H9 (cell line): ENCODE measurements at regions not wholly inside any gene's neighbourhood (a gene's known extent, or its start where the extent isn't known, plus 50 kb on each side); places are given as distances from the start of the nearest gene placed in this dataset.

Source experiments
- DNase-seq: peaks from one replicate; pipeline ENCODE4 v3.0.0-alpha.2; 2017
- H2AFZ ChIP-seq: one replicate; pipeline ENCODE4 v1.6.1; 2013; ENCODE audit warnings: mild to moderate bottlenecking, low read length, control low read depth, moderate library complexity
- H2AK5ac ChIP-seq: 2 replicates; pipeline ENCODE4 v1.6.1; 2013; ENCODE audit warnings: low read length, control low read depth, mixed read lengths; ENCODE audit not compliant: insufficient read length
- H2BK120ac ChIP-seq: one replicate; pipeline ENCODE4 v1.6.1; 2013; ENCODE audit warnings: low read depth, mild to moderate bottlenecking, low read length, control low read depth, inconsistent platforms; ENCODE audit not compliant: poor library complexity, severe bottlenecking
- H2BK12ac ChIP-seq: 2 replicates; pipeline ENCODE4 v1.6.1; 2013; ENCODE audit warnings: low read length, control low read depth, mixed read lengths, low read depth; ENCODE audit not compliant: insufficient read length
- H2BK15ac ChIP-seq: 2 replicates; pipeline ENCODE4 v1.6.1; 2013; ENCODE audit warnings: low read depth, low read length, control low read depth
- H2BK20ac ChIP-seq: one replicate; pipeline ENCODE4 v1.6.1; 2013; ENCODE audit warnings: low read depth, mild to moderate bottlenecking, low read length, control low read depth, inconsistent platforms; ENCODE audit not compliant: poor library complexity, severe bottlenecking
- H2BK5ac ChIP-seq: 2 replicates; pipeline ENCODE4 v1.6.1; 2013; ENCODE audit warnings: low read length, control low read depth, mixed read lengths; ENCODE audit not compliant: insufficient read length
- H3K14ac ChIP-seq: 2 replicates; pipeline ENCODE4 v1.6.1; 2013; ENCODE audit warnings: low read length, control low read depth; ENCODE audit not compliant: insufficient read depth
- H3K18ac ChIP-seq: 2 replicates; pipeline ENCODE4 v1.6.1; 2013; ENCODE audit warnings: low read depth, mild to moderate bottlenecking, mixed read lengths, low read length, control low read depth; ENCODE audit not compliant: insufficient read length
- H3K23ac ChIP-seq: 2 replicates; pipeline ENCODE4 v1.6.1; 2013; ENCODE audit warnings: low read length, control low read depth, mixed read lengths, low read depth; ENCODE audit not compliant: insufficient read length
- H3K23me2 ChIP-seq: 2 replicates; pipeline ENCODE4 v1.6.1; 2013; ENCODE audit warnings: low read depth, mild to moderate bottlenecking, mixed read lengths, low read length, control low read depth; ENCODE audit not compliant: insufficient read length, poor library complexity, severe bottlenecking
- H3K27ac ChIP-seq: 2 replicates; pipeline ENCODE4 v1.5.1; 2013; ENCODE audit warnings: low read length, control low read depth, mixed read lengths, low read depth; ENCODE audit not compliant: insufficient read length
- H3K27me3 ChIP-seq: 2 replicates; pipeline ENCODE4 v1.6.1; 2013; ENCODE audit warnings: low read length, control low read depth, inconsistent platforms; ENCODE audit not compliant: insufficient read depth
- H3K4ac ChIP-seq: 2 replicates; pipeline ENCODE4 v1.6.1; 2013; ENCODE audit warnings: low read depth, mild to moderate bottlenecking, control low read depth, inconsistent platforms, low read length, moderate library complexity
- H3K4me1 ChIP-seq: 2 replicates; pipeline ENCODE4 v1.6.1; 2013; ENCODE audit warnings: low read length, control low read depth, inconsistent platforms; ENCODE audit not compliant: insufficient read depth
- H3K4me2 ChIP-seq: 2 replicates; pipeline ENCODE4 v1.6.1; 2013; ENCODE audit warnings: low read length, control low read depth, mixed read lengths; ENCODE audit not compliant: insufficient read length, insufficient read depth
- H3K56ac ChIP-seq: 2 replicates; pipeline ENCODE4 v1.6.1; 2013; ENCODE audit warnings: low read depth, mild to moderate bottlenecking, mixed read lengths, low read length, control low read depth; ENCODE audit not compliant: insufficient read length
- H3K79me1 ChIP-seq: 2 replicates; pipeline ENCODE4 v1.6.1; 2013; ENCODE audit warnings: low read depth, mild to moderate bottlenecking, moderate library complexity, low read length, control low read depth, inconsistent platforms; ENCODE audit not compliant: insufficient read depth, poor library complexity, severe bottlenecking
- H3K79me2 ChIP-seq: 2 replicates; pipeline ENCODE4 v1.6.1; 2013; ENCODE audit warnings: low read length, control low read depth, inconsistent platforms; ENCODE audit not compliant: insufficient read depth
- H3K9ac ChIP-seq: 2 replicates; pipeline ENCODE4 v1.6.1; 2013; ENCODE audit warnings: low read length, control low read depth, mixed read lengths; ENCODE audit not compliant: insufficient read length; ENCODE audit errors: extremely low read depth
- H3K9me3 ChIP-seq: one replicate; pipeline ENCODE4 v1.6.1; 2013; ENCODE audit warnings: low read depth, low read length, inconsistent platforms; ENCODE audit not compliant: control insufficient read depth
- H3T11ph ChIP-seq: one replicate; pipeline ENCODE4 v1.6.1; 2013; ENCODE audit warnings: mild to moderate bottlenecking, low read length, control low read depth, inconsistent platforms
- H4K20me1 ChIP-seq: one replicate; pipeline ENCODE4 v1.6.1; 2013; ENCODE audit not compliant: control insufficient read depth, insufficient read length, insufficient read depth
- H4K5ac ChIP-seq: 2 replicates; pipeline ENCODE4 v1.6.1; 2013; ENCODE audit warnings: low read depth, mild to moderate bottlenecking, mixed read lengths, low read length, control low read depth; ENCODE audit not compliant: insufficient read length
- H4K8ac ChIP-seq: replicated peaks from 2 replicates; pipeline ENCODE4 v1.6.1; 2013; ENCODE audit warnings: low read length, control low read depth, mixed read lengths, low read depth; ENCODE audit not compliant: insufficient read length
- H4K91ac ChIP-seq: 2 replicates; pipeline ENCODE4 v1.6.1; 2013; ENCODE audit warnings: low read depth, mild to moderate bottlenecking, moderate library complexity, mixed read lengths, low read length, control low read depth; ENCODE audit not compliant: insufficient read length
- H3K27ac Mint-ChIP-seq, 3 experiments: 2 replicates in 2 of 3; 3 replicates in 1 of 3; pipeline ENCODE4 v1.8.0; 2020 to 2021; ENCODE audit warnings: mixed read lengths in 3 of 3, mild to moderate bottlenecking in 1 of 3, moderate library complexity in 1 of 3
- H3K27me3 Mint-ChIP-seq: 2 replicates; pipeline ENCODE4 v1.8.0; 2021; ENCODE audit warnings: low read depth, mild to moderate bottlenecking, moderate library complexity, mixed read lengths
- H3K36me3 Mint-ChIP-seq, 3 experiments: 2 replicates in 2 of 3; 3 replicates in 1 of 3; pipeline ENCODE4 v1.8.0; 2020 to 2021; ENCODE audit warnings: low read depth in 3 of 3, mixed read lengths in 3 of 3; ENCODE audit not compliant: insufficient read depth in 1 of 3
- H3K4me1 Mint-ChIP-seq, 2 experiments: 2 replicates each; pipeline ENCODE4 v1.8.0; 2020; ENCODE audit warnings: mixed read lengths in 2 of 2
- H3K4me3 Mint-ChIP-seq, 2 experiments: 2 replicates in 1 of 2; 3 replicates in 1 of 2; pipeline ENCODE4 v1.8.0; 2020 to 2021; ENCODE audit warnings: mild to moderate bottlenecking in 2 of 2, mixed read lengths in 2 of 2, moderate library complexity in 1 of 2
- H3K9me3 Mint-ChIP-seq, 2 experiments: 2 replicates in 1 of 2; 3 replicates in 1 of 2; pipeline ENCODE4 v1.8.0; 2020; ENCODE audit warnings: mild to moderate bottlenecking in 2 of 2, mixed read lengths in 2 of 2, moderate library complexity in 1 of 2
- CTCF ChIP-seq: fragments of 200-600 bp; sonication (generic); conservative IDR thresholded peaks from 3 replicates; pipeline ENCODE4 v1.8.0; 2021; ENCODE audit warnings: antibody characterized with exemption, mild to moderate bottlenecking
- WGBS: extraction: QIAGEN DNeasy Blood & Tissue Kit; methylation state at CpG from one replicate; pipeline ENCODE4 v1.1.7; 2013; ENCODE audit warnings: missing lambda C conversion rate, low lambda C conversion rate, mixed read lengths; ENCODE audit not compliant: insufficient read length; ENCODE audit errors: extremely low coverage; 5-methylcytosine and 5-hydroxymethylcytosine counted together

GRCh38 chr9:1369297-1369696, 319.1 kb downstream of the DMRT2 start:
- Histone ChIP-seq H3K4me1 (no peaks in the 10 kb centered on the region), H2BK120ac (no peak overlapping the region), H4K5ac (no peak overlapping the region), H3K27ac (no peak overlapping the region), H3K4ac (no peak overlapping the region), H2BK20ac (no peak overlapping the region), H2BK15ac (no peak overlapping the region), H3K27me3 (no peaks in the 10 kb centered on the region; the same call in 1 of the 2 replicates), H4K8ac (no peak overlapping the region), H3K79me1 (no peaks in the 10 kb centered on the region), H3T11ph (no peak overlapping the region), H4K20me1 (no peaks in the 10 kb centered on the region), H3K18ac (no peak overlapping the region), H3K14ac (no peak overlapping the region), H3K23ac (no peak overlapping the region), H3K56ac (no peak overlapping the region), H3K23me2 (no peaks in the 10 kb centered on the region), H3K9ac (no peak overlapping the region), H2AK5ac (no peak overlapping the region), H3K79me2 (no peaks in the 10 kb centered on the region), H3K9me3 (peaks cover 11% of the 10 kb centered on the region), H3K4me2 (no peak overlapping the region), H2BK12ac (no peak overlapping the region), H2AFZ (no peak overlapping the region), H4K91ac (no peak overlapping the region), H2BK5ac (no peak overlapping the region)
- H3K4me3 Mint-ChIP-seq: no peak overlapping the region
- DNase-seq: no peak
- no peaks in the 10 kb centered on the region for H3K36me3 Mint-ChIP-seq
- no CpG with 5 or more reads among the region's 1 CpG for WGBS
- no peak overlapping the region for H3K27ac Mint-ChIP-seq
- no peak for TF ChIP-seq CTCF
- H3K9me3 Mint-ChIP-seq: peaks cover 0 to 30% of the 10 kb centered on the region in 2 experiments; a peak in 3 of 5 replicates
- H3K4me1 Mint-ChIP-seq: no peaks in the 10 kb centered on the region
- peaks cover 5% of the 10 kb centered on the region; the same call in 1 of the 2 replicates for H3K27me3 Mint-ChIP-seq
